H9 (cell line): ENCODE measurements at regions not wholly inside any gene's neighbourhood (a gene's known extent, or its start where the extent isn't known, plus 50 kb on each side); places are given as distances from the start of the nearest gene placed in this dataset.

Experiments
- DNase-seq: peaks from one replicate; pipeline ENCODE4 v3.0.0-alpha.2; 2017
- H2AFZ ChIP-seq: one replicate; pipeline ENCODE4 v1.6.1; 2013; ENCODE audit warnings: mild to moderate bottlenecking, low read length, control low read depth, moderate library complexity
- H2AK5ac ChIP-seq: 2 replicates; pipeline ENCODE4 v1.6.1; 2013; ENCODE audit warnings: low read length, control low read depth, mixed read lengths; ENCODE audit not compliant: insufficient read length
- H2BK120ac ChIP-seq: one replicate; pipeline ENCODE4 v1.6.1; 2013; ENCODE audit warnings: low read depth, mild to moderate bottlenecking, low read length, control low read depth, inconsistent platforms; ENCODE audit not compliant: poor library complexity, severe bottlenecking
- H2BK12ac ChIP-seq: 2 replicates; pipeline ENCODE4 v1.6.1; 2013; ENCODE audit warnings: low read length, control low read depth, mixed read lengths, low read depth; ENCODE audit not compliant: insufficient read length
- H2BK15ac ChIP-seq: 2 replicates; pipeline ENCODE4 v1.6.1; 2013; ENCODE audit warnings: low read depth, low read length, control low read depth
- H2BK20ac ChIP-seq: one replicate; pipeline ENCODE4 v1.6.1; 2013; ENCODE audit warnings: low read depth, mild to moderate bottlenecking, low read length, control low read depth, inconsistent platforms; ENCODE audit not compliant: poor library complexity, severe bottlenecking
- H2BK5ac ChIP-seq: 2 replicates; pipeline ENCODE4 v1.6.1; 2013; ENCODE audit warnings: low read length, control low read depth, mixed read lengths; ENCODE audit not compliant: insufficient read length
- H3K14ac ChIP-seq: 2 replicates; pipeline ENCODE4 v1.6.1; 2013; ENCODE audit warnings: low read length, control low read depth; ENCODE audit not compliant: insufficient read depth
- H3K18ac ChIP-seq: 2 replicates; pipeline ENCODE4 v1.6.1; 2013; ENCODE audit warnings: low read depth, mild to moderate bottlenecking, mixed read lengths, low read length, control low read depth; ENCODE audit not compliant: insufficient read length
- H3K23ac ChIP-seq: 2 replicates; pipeline ENCODE4 v1.6.1; 2013; ENCODE audit warnings: low read length, control low read depth, mixed read lengths, low read depth; ENCODE audit not compliant: insufficient read length
- H3K23me2 ChIP-seq: 2 replicates; pipeline ENCODE4 v1.6.1; 2013; ENCODE audit warnings: low read depth, mild to moderate bottlenecking, mixed read lengths, low read length, control low read depth; ENCODE audit not compliant: insufficient read length, poor library complexity, severe bottlenecking
- H3K27ac ChIP-seq: 2 replicates; pipeline ENCODE4 v1.5.1; 2013; ENCODE audit warnings: low read length, control low read depth, mixed read lengths, low read depth; ENCODE audit not compliant: insufficient read length
- H3K27me3 ChIP-seq: 2 replicates; pipeline ENCODE4 v1.6.1; 2013; ENCODE audit warnings: low read length, control low read depth, inconsistent platforms; ENCODE audit not compliant: insufficient read depth
- H3K4ac ChIP-seq: 2 replicates; pipeline ENCODE4 v1.6.1; 2013; ENCODE audit warnings: low read depth, mild to moderate bottlenecking, control low read depth, inconsistent platforms, low read length, moderate library complexity
- H3K4me1 ChIP-seq: 2 replicates; pipeline ENCODE4 v1.6.1; 2013; ENCODE audit warnings: low read length, control low read depth, inconsistent platforms; ENCODE audit not compliant: insufficient read depth
- H3K4me2 ChIP-seq: 2 replicates; pipeline ENCODE4 v1.6.1; 2013; ENCODE audit warnings: low read length, control low read depth, mixed read lengths; ENCODE audit not compliant: insufficient read length, insufficient read depth
- H3K56ac ChIP-seq: 2 replicates; pipeline ENCODE4 v1.6.1; 2013; ENCODE audit warnings: low read depth, mild to moderate bottlenecking, mixed read lengths, low read length, control low read depth; ENCODE audit not compliant: insufficient read length
- H3K79me1 ChIP-seq: 2 replicates; pipeline ENCODE4 v1.6.1; 2013; ENCODE audit warnings: low read depth, mild to moderate bottlenecking, moderate library complexity, low read length, control low read depth, inconsistent platforms; ENCODE audit not compliant: insufficient read depth, poor library complexity, severe bottlenecking
- H3K79me2 ChIP-seq: 2 replicates; pipeline ENCODE4 v1.6.1; 2013; ENCODE audit warnings: low read length, control low read depth, inconsistent platforms; ENCODE audit not compliant: insufficient read depth
- H3K9ac ChIP-seq: 2 replicates; pipeline ENCODE4 v1.6.1; 2013; ENCODE audit warnings: low read length, control low read depth, mixed read lengths; ENCODE audit not compliant: insufficient read length; ENCODE audit errors: extremely low read depth
- H3K9me3 ChIP-seq: one replicate; pipeline ENCODE4 v1.6.1; 2013; ENCODE audit warnings: low read depth, low read length, inconsistent platforms; ENCODE audit not compliant: control insufficient read depth
- H3T11ph ChIP-seq: one replicate; pipeline ENCODE4 v1.6.1; 2013; ENCODE audit warnings: mild to moderate bottlenecking, low read length, control low read depth, inconsistent platforms
- H4K20me1 ChIP-seq: one replicate; pipeline ENCODE4 v1.6.1; 2013; ENCODE audit not compliant: control insufficient read depth, insufficient read length, insufficient read depth
- H4K5ac ChIP-seq: 2 replicates; pipeline ENCODE4 v1.6.1; 2013; ENCODE audit warnings: low read depth, mild to moderate bottlenecking, mixed read lengths, low read length, control low read depth; ENCODE audit not compliant: insufficient read length
- H4K8ac ChIP-seq: replicated peaks from 2 replicates; pipeline ENCODE4 v1.6.1; 2013; ENCODE audit warnings: low read length, control low read depth, mixed read lengths, low read depth; ENCODE audit not compliant: insufficient read length
- H4K91ac ChIP-seq: 2 replicates; pipeline ENCODE4 v1.6.1; 2013; ENCODE audit warnings: low read depth, mild to moderate bottlenecking, moderate library complexity, mixed read lengths, low read length, control low read depth; ENCODE audit not compliant: insufficient read length
- H3K27ac Mint-ChIP-seq, 3 experiments: 2 replicates in 2 of 3; 3 replicates in 1 of 3; pipeline ENCODE4 v1.8.0; 2020 to 2021; ENCODE audit warnings: mixed read lengths in 3 of 3, mild to moderate bottlenecking in 1 of 3, moderate library complexity in 1 of 3
- H3K27me3 Mint-ChIP-seq: 2 replicates; pipeline ENCODE4 v1.8.0; 2021; ENCODE audit warnings: low read depth, mild to moderate bottlenecking, moderate library complexity, mixed read lengths
- H3K36me3 Mint-ChIP-seq, 3 experiments: 2 replicates in 2 of 3; 3 replicates in 1 of 3; pipeline ENCODE4 v1.8.0; 2020 to 2021; ENCODE audit warnings: low read depth in 3 of 3, mixed read lengths in 3 of 3; ENCODE audit not compliant: insufficient read depth in 1 of 3
- H3K4me1 Mint-ChIP-seq, 2 experiments: 2 replicates each; pipeline ENCODE4 v1.8.0; 2020; ENCODE audit warnings: mixed read lengths in 2 of 2
- H3K4me3 Mint-ChIP-seq, 2 experiments: 2 replicates in 1 of 2; 3 replicates in 1 of 2; pipeline ENCODE4 v1.8.0; 2020 to 2021; ENCODE audit warnings: mild to moderate bottlenecking in 2 of 2, mixed read lengths in 2 of 2, moderate library complexity in 1 of 2
- H3K9me3 Mint-ChIP-seq, 2 experiments: 2 replicates in 1 of 2; 3 replicates in 1 of 2; pipeline ENCODE4 v1.8.0; 2020; ENCODE audit warnings: mild to moderate bottlenecking in 2 of 2, mixed read lengths in 2 of 2, moderate library complexity in 1 of 2
- CTCF ChIP-seq: fragments of 200-600 bp; sonication (generic); conservative IDR thresholded peaks from 3 replicates; pipeline ENCODE4 v1.8.0; 2021; ENCODE audit warnings: antibody characterized with exemption, mild to moderate bottlenecking
- WGBS: extraction: QIAGEN DNeasy Blood & Tissue Kit; methylation state at CpG from one replicate; pipeline ENCODE4 v1.1.7; 2013; ENCODE audit warnings: missing lambda C conversion rate, low lambda C conversion rate, mixed read lengths; ENCODE audit not compliant: insufficient read length; ENCODE audit errors: extremely low coverage; 5-methylcytosine and 5-hydroxymethylcytosine counted together

- no peak overlapping the region for H2BK5ac ChIP-seq
- H3K4me1 Mint-ChIP-seq = peaks cover 21 to 28% of the 10 kb centered on the region in 2 experiments
- no peak overlapping the region for H4K5ac ChIP-seq
- no peaks in the 10 kb centered on the region for H3K4me1 ChIP-seq
- TF ChIP-seq CTCF = no peak
- no peak overlapping the region for H3K27ac Mint-ChIP-seq
- no peaks in the 10 kb centered on the region for H3K27me3 Mint-ChIP-seq
- H2AK5ac ChIP-seq = no peak overlapping the region
- H3K23me2 ChIP-seq = no peaks in the 10 kb centered on the region
- H3K23ac ChIP-seq = no peak overlapping the region
- no peak overlapping the region for H2BK12ac ChIP-seq
- H4K8ac ChIP-seq = no peak overlapping the region
- H2BK15ac ChIP-seq = no peak overlapping the region
- no peak overlapping the region for H3K56ac ChIP-seq
- no peaks in the 10 kb centered on the region for H3K79me2 ChIP-seq
- no peak overlapping the region for H3K14ac ChIP-seq
- H2BK120ac ChIP-seq = no peak overlapping the region
- H3K4me3 Mint-ChIP-seq = no peak overlapping the region
- H3T11ph ChIP-seq = no peak overlapping the region
- no peaks in the 10 kb centered on the region for H4K20me1 ChIP-seq
- WGBS = no CpG with 5 or more reads among the region's 3 CpGs
- peaks cover 0 to 10% (median 0%) of the 10 kb centered on the region in 3 experiments; a peak in 1 of 7 replicates for H3K36me3 Mint-ChIP-seq
- no peak overlapping the region for H2BK20ac ChIP-seq
- H2AFZ ChIP-seq = no peak overlapping the region
- H3K27ac ChIP-seq = no peak overlapping the region
- no peak overlapping the region for H4K91ac ChIP-seq
- no peaks in the 10 kb centered on the region for H3K9me3 Mint-ChIP-seq
- no peak overlapping the region for H3K4me2 ChIP-seq
- H3K79me1 ChIP-seq = no peaks in the 10 kb centered on the region
- H3K27me3 ChIP-seq = no peaks in the 10 kb centered on the region
- no peak overlapping the region for H3K18ac ChIP-seq
- no peak overlapping the region for H3K9ac ChIP-seq
- H3K4ac ChIP-seq = no peak overlapping the region
- no peaks in the 10 kb centered on the region for H3K9me3 ChIP-seq
- DNase-seq = no peak
Measured at GRCh38 chr4:180990931-180991330, 1252.3 kb upstream of the TENM3 start.
